Hepatocyte (in vitro differentiated cells): ENCODE measurements at regions not wholly inside any gene's neighbourhood (a gene's known extent, or its start where the extent isn't known, plus 50 kb on each side); places are given as distances from the start of the nearest gene placed in this dataset.

Experiments used
- EZH2 ChIP-seq: fragments of 200-600 bp; sonication (generic); IDR thresholded peaks from 2 replicates; pipeline ENCODE4 v1.6.1; 2016; ENCODE audit warnings: antibody characterized with exemption, mild to moderate bottlenecking, borderline replicate concordance
- TF ChIP-seq, protein P1 (sequence below): fragments of 200-600 bp; sonication (generic); IDR thresholded peaks from 2 replicates; pipeline ENCODE4 v1.5.1; 2016; ENCODE audit warnings: antibody characterized with exemption, mild to moderate bottlenecking; ENCODE audit not compliant: poor library complexity

GRCh38 chr4:174422893-174423256 lies 99.4 kb downstream of the HPGD start:
- TF ChIP-seq, protein P1, sequence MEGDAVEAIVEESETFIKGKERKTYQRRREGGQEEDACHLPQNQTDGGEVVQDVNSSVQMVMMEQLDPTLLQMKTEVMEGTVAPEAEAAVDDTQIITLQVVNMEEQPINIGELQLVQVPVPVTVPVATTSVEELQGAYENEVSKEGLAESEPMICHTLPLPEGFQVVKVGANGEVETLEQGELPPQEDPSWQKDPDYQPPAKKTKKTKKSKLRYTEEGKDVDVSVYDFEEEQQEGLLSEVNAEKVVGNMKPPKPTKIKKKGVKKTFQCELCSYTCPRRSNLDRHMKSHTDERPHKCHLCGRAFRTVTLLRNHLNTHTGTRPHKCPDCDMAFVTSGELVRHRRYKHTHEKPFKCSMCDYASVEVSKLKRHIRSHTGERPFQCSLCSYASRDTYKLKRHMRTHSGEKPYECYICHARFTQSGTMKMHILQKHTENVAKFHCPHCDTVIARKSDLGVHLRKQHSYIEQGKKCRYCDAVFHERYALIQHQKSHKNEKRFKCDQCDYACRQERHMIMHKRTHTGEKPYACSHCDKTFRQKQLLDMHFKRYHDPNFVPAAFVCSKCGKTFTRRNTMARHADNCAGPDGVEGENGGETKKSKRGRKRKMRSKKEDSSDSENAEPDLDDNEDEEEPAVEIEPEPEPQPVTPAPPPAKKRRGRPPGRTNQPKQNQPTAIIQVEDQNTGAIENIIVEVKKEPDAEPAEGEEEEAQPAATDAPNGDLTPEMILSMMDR, result no peak
- TF ChIP-seq EZH2, result no peak
